GM21737 (cell line): ENCODE measurements at regions not wholly inside any gene's neighbourhood (a gene's known extent, or its start where the extent isn't known, plus 50 kb on each side); places are given as distances from the start of the nearest gene placed in this dataset.
"Not testable (repeated sequence)": the region's sequence is repeated elsewhere in the genome, so short reads cannot be mapped to it uniquely, and the experiment has no call there.

ENCODE experiments used
- ATAC-seq: cut with Tn5 transposase; IDR thresholded peaks from one replicate; pipeline ENCODE4 v1.9.1; 2021; ENCODE audit warnings: mild to moderate bottlenecking, moderate library complexity; ENCODE audit not compliant: unreplicated experiment

GRCh38 chr6:106749609-106750008 is 120.2 kb downstream of the QRSL1 start:
- ATAC-seq, result no peak

GRCh38 chr6:106748547-106749207 is 119.3 kb downstream of the QRSL1 start:
- no peak for ATAC-seq

- no peak for ATAC-seq
Measured at GRCh38 chr6:106747139-106747538, 117.8 kb downstream of the QRSL1 start.

- ATAC-seq, result no peak
Measured at GRCh38 chr6:106746652-106747051, 117.3 kb downstream of the QRSL1 start.

GRCh38 chr6:106745824-106746582 is 116.6 kb downstream of the QRSL1 start:
- no peak for ATAC-seq

- no peak for ATAC-seq
Measured at GRCh38 chr6:106745197-106745770, 115.9 kb downstream of the QRSL1 start.

GRCh38 chr6:106744781-106745180 is 115.4 kb downstream of the QRSL1 start:
- ATAC-seq, result no peak

- not testable (repeated sequence) for ATAC-seq
Measured at GRCh38 chr6:106744029-106744428, 114.7 kb downstream of the QRSL1 start.

- no peak for ATAC-seq
Measured at GRCh38 chr6:106743612-106744011, 114.2 kb downstream of the QRSL1 start.

- ATAC-seq, result no peak
Measured at GRCh38 chr6:106740287-106740686, 110.9 kb downstream of the QRSL1 start.

- ATAC-seq, result no peak
Measured at GRCh38 chr6:106739387-106739786, 110.0 kb downstream of the QRSL1 start.

- ATAC-seq, result no peak
Measured at GRCh38 chr6:106736502-106736901, 107.1 kb downstream of the QRSL1 start.

- no peak for ATAC-seq
Measured at GRCh38 chr6:106735828-106736227, 106.5 kb downstream of the QRSL1 start.

GRCh38 chr6:106735136-106735633 is 105.8 kb downstream of the QRSL1 start:
- ATAC-seq, result no peak

- no peak for ATAC-seq
Measured at GRCh38 chr6:106733386-106733785, 104.0 kb downstream of the QRSL1 start.

GRCh38 chr6:106732376-106732940 is 103.1 kb downstream of the QRSL1 start:
- no peak for ATAC-seq

GRCh38 chr6:106731843-106732160 is 102.4 kb downstream of the QRSL1 start:
- no peak for ATAC-seq

- ATAC-seq, result no peak
Measured at GRCh38 chr6:106731144-106731842, 101.9 kb downstream of the QRSL1 start.

GRCh38 chr6:106730718-106731117 is 101.3 kb downstream of the QRSL1 start:
- ATAC-seq, result no peak

- no peak for ATAC-seq
Measured at GRCh38 chr6:106730264-106730663, 100.9 kb downstream of the QRSL1 start.

- ATAC-seq, result no peak
Measured at GRCh38 chr6:106729841-106730240, 100.5 kb downstream of the QRSL1 start.
